H1 (cell line): ENCODE measurements at regions not wholly inside any gene's neighbourhood (a gene's known extent, or its start where the extent isn't known, plus 50 kb on each side); places are given as distances from the start of the nearest gene placed in this dataset.

ENCODE experiments used
- CTCF ChIA-PET: fragments of 300-600 bp; sonication (Branson Sonifier 250); formaldehyde crosslinking; loops from one replicate; lab custom pipeline; 2021; ENCODE audit not compliant: partially characterized antibody; lab: Charles Lee
- POLR2A ChIA-PET: fragments of 300-600 bp; sonication (Branson Sonifier 250); formaldehyde crosslinking; loops from one replicate; lab custom pipeline; 2021; ENCODE audit warnings: inconsistent platforms; ENCODE audit not compliant: partially characterized antibody; lab: Charles Lee
- DNase-seq, 2 experiments: peaks; one replicate each; pipeline versions ENCODE4 v3.0.0 to v3.0.0-alpha.2; 2010 to 2022; ENCODE audit warnings: low spot score in 2 of 2, low read depth in 1 of 2, mixed read lengths in 1 of 2
- FAIRE-seq: peaks from 2 replicates; lab custom pipeline; 2011; peaks lifted over from hg19 to GRCh38; lab: Jason Lieb, UNC
- H2AFZ ChIP-seq: 2 replicates; pipeline ENCODE4 v1.8.1; 2012; ENCODE audit warnings: low read length, inconsistent platforms
- H2AK5ac ChIP-seq: 2 replicates; pipeline ENCODE4 v1.6.1; 2013; ENCODE audit warnings: low read depth, low read length
- H2BK120ac ChIP-seq: replicated peaks from 2 replicates; pipeline ENCODE3; 2013; ENCODE audit warnings: low read depth, low read length, inconsistent platforms
- H2BK12ac ChIP-seq: 2 replicates; pipeline ENCODE4 v1.6.1; 2013; ENCODE audit warnings: low read depth, low read length
- H2BK15ac ChIP-seq: 2 replicates; pipeline ENCODE4 v1.6.1; 2013; ENCODE audit warnings: low read length
- H2BK20ac ChIP-seq: 2 replicates; pipeline ENCODE4 v1.6.1; 2013; ENCODE audit warnings: low read length
- H2BK5ac ChIP-seq: 2 replicates; pipeline ENCODE4 v1.6.1; 2013; ENCODE audit warnings: low read depth, low read length
- H3K14ac ChIP-seq: 2 replicates; pipeline ENCODE4 v1.6.1; 2013; ENCODE audit warnings: inconsistent platforms; ENCODE audit not compliant: insufficient read length
- H3K18ac ChIP-seq: 2 replicates; pipeline ENCODE4 v1.6.1; 2013; ENCODE audit warnings: low read length; ENCODE audit errors: extremely low read depth
- H3K23ac ChIP-seq: 2 replicates; pipeline ENCODE4 v1.6.1; 2013; ENCODE audit warnings: inconsistent platforms; ENCODE audit not compliant: insufficient read length
- H3K23me2 ChIP-seq: 2 replicates; pipeline ENCODE4 v1.6.1; 2013; ENCODE audit warnings: low read depth, low read length
- H3K27ac ChIP-seq: 2 replicates; pipeline ENCODE4 v1.6.1; 2011; ENCODE audit warnings: low read depth, low read length, inconsistent platforms
- H3K27me3 ChIP-seq, 4 experiments: replicated peaks in 1 of 4; 1 replicate in 1 of 4; 2 replicates in 3 of 4; pipeline versions ENCODE4 v1.6.1 to v1.8.1; 2011 to 2013; ENCODE audit warnings: low read length in 3 of 4, mild to moderate bottlenecking in 3 of 4, inconsistent platforms in 2 of 4, mixed read lengths in 2 of 4, moderate library complexity in 1 of 4; ENCODE audit not compliant: control insufficient read depth in 3 of 4, insufficient read depth in 3 of 4; ENCODE audit errors: extremely low read depth in 1 of 4
- H3K36me3 ChIP-seq, 4 experiments: 2 replicates each; pipeline versions ENCODE4 v1.6.1 to v1.8.1; 2011 to 2013; ENCODE audit warnings: mild to moderate bottlenecking in 4 of 4, low read length in 3 of 4, moderate library complexity in 2 of 4, control low read depth in 1 of 4, inconsistent platforms in 1 of 4; ENCODE audit not compliant: insufficient read depth in 4 of 4, control insufficient read depth in 2 of 4
- H3K4ac ChIP-seq: replicated peaks from 2 replicates; pipeline ENCODE3; 2013; ENCODE audit warnings: low read length, low read depth, mixed read lengths, inconsistent platforms; ENCODE audit not compliant: insufficient read length
- H3K4me1 ChIP-seq, 4 experiments: replicated peaks in 1 of 4; 1 replicate in 1 of 4; 2 replicates in 3 of 4; pipeline versions ENCODE4 v1.6.1 to v1.8.1; 2011 to 2013; ENCODE audit warnings: low read length in 3 of 4, inconsistent platforms in 2 of 4, mixed read lengths in 1 of 4; ENCODE audit not compliant: insufficient read depth in 4 of 4, control insufficient read depth in 3 of 4
- H3K4me2 ChIP-seq, 2 experiments: 2 replicates each; pipeline versions ENCODE4 v1.6.1 to v1.8.1; 2011 to 2013; ENCODE audit warnings: low read depth in 2 of 2, low read length in 2 of 2, control low read depth in 1 of 2, inconsistent platforms in 1 of 2, mild to moderate bottlenecking in 1 of 2; ENCODE audit not compliant: insufficient read depth in 1 of 2
- H3K4me3 ChIP-seq, 4 experiments: fragments of 200-600, 300-600 bp in 1 of 4; sonication (generic), shearing (Covaris generic), sonication (Bioruptor Twin) in 1 of 4; 2 replicates each; pipeline versions ENCODE4 v1.5.1 to v1.8.1; 2011 to 2016; ENCODE audit warnings: low read length in 4 of 4, low read depth in 3 of 4, control low read depth in 2 of 4, inconsistent platforms in 2 of 4, mild to moderate bottlenecking in 2 of 4, mixed read lengths in 1 of 4, moderate library complexity in 1 of 4; ENCODE audit not compliant: insufficient read depth in 2 of 4; ENCODE audit errors: extremely low read depth in 1 of 4
- H3K56ac ChIP-seq: replicated peaks from 2 replicates; pipeline ENCODE3; 2013; ENCODE audit warnings: low read depth, mild to moderate bottlenecking, mixed read lengths, low read length, inconsistent platforms; ENCODE audit not compliant: insufficient read length
- H3K79me1 ChIP-seq: 2 replicates; pipeline ENCODE4 v1.6.1; 2013; ENCODE audit warnings: low read depth, low read length, control low read depth
- H3K79me2 ChIP-seq, 2 experiments: 2 replicates each; pipeline versions ENCODE4 v1.6.1 to v1.8.1; 2012 to 2013; ENCODE audit warnings: low read length in 2 of 2, mild to moderate bottlenecking in 2 of 2, inconsistent platforms in 1 of 2; ENCODE audit not compliant: insufficient read depth in 2 of 2, control insufficient read depth in 1 of 2
- H3K9ac ChIP-seq, 4 experiments: replicated peaks in 1 of 4; 1 replicate in 1 of 4; 2 replicates in 3 of 4; pipeline versions ENCODE4 v1.6.1 to v1.8.1; 2011 to 2013; ENCODE audit warnings: low read depth in 3 of 4, low read length in 3 of 4, control low read depth in 2 of 4, mild to moderate bottlenecking in 2 of 4, moderate library complexity in 2 of 4, inconsistent platforms in 1 of 4; ENCODE audit errors: extremely low read depth in 1 of 4
- H3K9me3 ChIP-seq, 2 experiments: 2 replicates each; pipeline versions ENCODE4 v1.6.1 to v1.8.1; 2012 to 2013; ENCODE audit warnings: mild to moderate bottlenecking in 2 of 2, moderate library complexity in 2 of 2, control low read depth in 1 of 2, inconsistent platforms in 1 of 2, low read depth in 1 of 2, low read length in 1 of 2, mixed read lengths in 1 of 2; ENCODE audit not compliant: insufficient read depth in 2 of 2
- H4K20me1 ChIP-seq, 2 experiments: replicated peaks in 1 of 2; 2 replicates each; pipeline versions ENCODE3 to v1.8.1; 2011 to 2013; ENCODE audit warnings: inconsistent platforms in 2 of 2, low read length in 2 of 2, mild to moderate bottlenecking in 1 of 2; ENCODE audit not compliant: insufficient read depth in 2 of 2, control insufficient read depth in 1 of 2
- H4K5ac ChIP-seq: 2 replicates; pipeline ENCODE4 v1.6.1; 2013; ENCODE audit warnings: low read length, low read depth, mixed read lengths, inconsistent platforms; ENCODE audit not compliant: insufficient read length
- H4K8ac ChIP-seq: 2 replicates; pipeline ENCODE4 v1.8.0; 2013; ENCODE audit warnings: mild to moderate bottlenecking, moderate library complexity, low read length, inconsistent platforms; ENCODE audit not compliant: insufficient read depth; ENCODE audit errors: extremely low read depth
- H4K91ac ChIP-seq: replicated peaks from 2 replicates; pipeline ENCODE3; 2013; ENCODE audit warnings: low read length, mixed read lengths, inconsistent platforms; ENCODE audit not compliant: insufficient read length
- KDM1A ChIP-seq: fragments of 200-600, 300-600 bp; sonication (generic); IDR thresholded peaks from 2 replicates; pipeline ENCODE4 v1.7.1; 2016; ENCODE audit warnings: mild to moderate bottlenecking, low read length, borderline replicate concordance
- POLR2A ChIP-seq, 2 experiments: IDR thresholded peaks; 1 replicate in 1 of 2; 2 replicates in 1 of 2; pipeline ENCODE4 v1.6.1; 2011; ENCODE audit warnings: low read depth in 2 of 2, low read length in 2 of 2, mild to moderate bottlenecking in 2 of 2; ENCODE audit errors: control extremely low read depth in 1 of 2
- WGBS, 2 experiments: shearing (Covaris generic) in 1 of 2; methylation state at CpG; one replicate each; pipeline versions ENCODE4 v1.1.6 to v1.1.7; 2013 to 2015; ENCODE audit warnings: low lambda C conversion rate in 2 of 2, mixed read lengths in 2 of 2, inconsistent platforms in 1 of 2, low coverage in 1 of 2, missing lambda C conversion rate in 1 of 2; ENCODE audit not compliant: insufficient replicate concordance in 2 of 2, insufficient coverage in 1 of 2, insufficient read length in 1 of 2; ENCODE audit errors: extremely low coverage in 1 of 2, missing lambda C conversion rate in 1 of 2; 5-methylcytosine and 5-hydroxymethylcytosine counted together

DNA sequence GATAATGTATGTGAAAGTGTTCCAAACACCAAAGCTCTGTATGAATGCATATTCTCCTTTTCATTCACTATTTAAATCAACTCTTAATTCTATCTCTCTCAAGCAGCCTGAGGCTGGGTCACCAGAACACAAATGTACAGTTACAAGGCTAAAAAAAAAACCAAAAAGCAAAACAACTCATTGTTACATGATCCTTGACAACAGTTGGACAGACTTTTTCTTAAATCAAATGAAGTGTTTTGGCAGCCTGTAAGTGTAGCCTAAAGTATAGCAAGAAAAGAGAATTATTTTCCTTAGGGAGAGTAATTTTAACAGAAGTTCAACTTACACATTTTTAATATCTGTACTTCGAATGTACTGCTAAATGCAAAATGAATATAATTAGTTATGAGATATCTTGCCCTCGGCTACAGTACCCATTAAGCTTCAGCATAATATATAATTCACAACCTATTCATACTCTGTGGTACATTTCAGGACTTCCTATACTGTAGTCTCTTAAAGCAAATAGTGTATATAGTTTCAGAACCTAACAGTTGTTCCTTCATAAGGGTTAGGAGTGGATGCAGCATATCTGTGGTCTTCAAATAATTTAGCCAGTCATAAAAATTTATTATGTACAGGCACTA, 214.0 kb upstream of the BTG1 start:
- Histone ChIP-seq H3K27ac (no peak overlapping the region), H2AFZ (no peak overlapping the region), H4K5ac (no peak overlapping the region), H3K23me2 (no peaks in the 10 kb centered on the region), H4K8ac (no peak overlapping the region), H2BK20ac (no peak overlapping the region), H3K56ac (no peak overlapping the region), H3K4me1 (peaks cover 0 to 5% (median 0%) of the 10 kb centered on the region in 4 experiments; a peak in 1 of 7 replicates), H3K4me3 (no peak overlapping the region), H2BK12ac (no peak overlapping the region), H3K79me2 (no peaks in the 10 kb centered on the region), H2BK15ac (no peak overlapping the region), H3K79me1 (no peaks in the 10 kb centered on the region), H4K20me1 (no peaks in the 10 kb centered on the region), H3K27me3 (no peaks in the 10 kb centered on the region), H4K91ac (no peak overlapping the region), H3K36me3 (no peaks in the 10 kb centered on the region), H2AK5ac (no peak overlapping the region), H3K4ac (no peak overlapping the region), H2BK5ac (no peak overlapping the region), H2BK120ac (no peak overlapping the region), H3K9ac (no peak overlapping the region), H3K9me3 (no peaks in the 10 kb centered on the region), H3K18ac (no peak overlapping the region), H3K4me2 (no peak overlapping the region), H3K23ac (no peak overlapping the region), H3K14ac (no peak overlapping the region)
- DNase-seq = no peak
- 94% methylated on average over 2 of the region's 2 CpGs; no CpG with 5 or more reads in 1 of the 2 experiments for WGBS, 2 experiments
- CTCF ChIA-PET = interaction anchor here (1.3 kb wide), 1 partner anchor 10 kb away, joined by 3 read pairs; no protein-coding TSS in a partner anchor
- TF ChIP-seq KDM1A = no peak
- no peak for TF ChIP-seq POLR2A (IDR thresholded peaks at IDR 0.05; ENCODE audit: control extremely low read depth in 1 of 2, low read depth in 2 of 2, low read length in 2 of 2)
- no peak for FAIRE-seq
- POLR2A ChIA-PET = no interaction called here
